ENCODE measurements at regions not wholly inside any gene's neighbourhood (a gene's known extent, or its start where the extent isn't known, plus 50 kb on each side); places are given as distances from the start of the nearest gene placed in this dataset.

DNA sequence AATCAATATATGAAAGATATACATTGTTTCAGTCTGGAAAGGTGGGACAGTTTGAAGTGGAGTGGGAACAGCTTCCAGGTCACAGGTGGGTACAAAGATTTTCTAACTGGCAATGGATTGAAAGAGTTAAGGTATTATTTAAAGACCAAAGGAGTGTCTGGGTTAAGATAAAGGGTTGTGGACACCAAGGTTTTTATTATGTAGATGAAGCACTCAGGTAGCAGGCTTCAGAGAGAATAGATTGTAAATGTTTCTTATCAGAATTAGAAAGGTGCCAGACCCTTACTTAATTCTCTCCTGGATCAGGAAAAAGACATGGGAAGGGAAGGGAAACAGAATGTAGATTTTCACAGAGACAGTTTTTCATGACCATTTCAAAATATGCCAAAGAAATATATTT, 1174.8 kb downstream of the MAT2B start:
- TF ChIP-seq, protein P1, sequence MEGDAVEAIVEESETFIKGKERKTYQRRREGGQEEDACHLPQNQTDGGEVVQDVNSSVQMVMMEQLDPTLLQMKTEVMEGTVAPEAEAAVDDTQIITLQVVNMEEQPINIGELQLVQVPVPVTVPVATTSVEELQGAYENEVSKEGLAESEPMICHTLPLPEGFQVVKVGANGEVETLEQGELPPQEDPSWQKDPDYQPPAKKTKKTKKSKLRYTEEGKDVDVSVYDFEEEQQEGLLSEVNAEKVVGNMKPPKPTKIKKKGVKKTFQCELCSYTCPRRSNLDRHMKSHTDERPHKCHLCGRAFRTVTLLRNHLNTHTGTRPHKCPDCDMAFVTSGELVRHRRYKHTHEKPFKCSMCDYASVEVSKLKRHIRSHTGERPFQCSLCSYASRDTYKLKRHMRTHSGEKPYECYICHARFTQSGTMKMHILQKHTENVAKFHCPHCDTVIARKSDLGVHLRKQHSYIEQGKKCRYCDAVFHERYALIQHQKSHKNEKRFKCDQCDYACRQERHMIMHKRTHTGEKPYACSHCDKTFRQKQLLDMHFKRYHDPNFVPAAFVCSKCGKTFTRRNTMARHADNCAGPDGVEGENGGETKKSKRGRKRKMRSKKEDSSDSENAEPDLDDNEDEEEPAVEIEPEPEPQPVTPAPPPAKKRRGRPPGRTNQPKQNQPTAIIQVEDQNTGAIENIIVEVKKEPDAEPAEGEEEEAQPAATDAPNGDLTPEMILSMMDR (IDR thresholded peaks at IDR 0.05 in 4 of 5, conservative IDR thresholded peaks at IDR 0.05 in 1 of 5) = no peak
- TF ChIP-seq POLR2A (IDR thresholded peaks at IDR 0.05) = no peak

Measured in gastrocnemius medialis (tissue), 4 donors.